ENCODE measurements at regions not wholly inside any gene's neighbourhood (a gene's known extent, or its start where the extent isn't known, plus 50 kb on each side); places are given as distances from the start of the nearest gene placed in this dataset.

DNA sequence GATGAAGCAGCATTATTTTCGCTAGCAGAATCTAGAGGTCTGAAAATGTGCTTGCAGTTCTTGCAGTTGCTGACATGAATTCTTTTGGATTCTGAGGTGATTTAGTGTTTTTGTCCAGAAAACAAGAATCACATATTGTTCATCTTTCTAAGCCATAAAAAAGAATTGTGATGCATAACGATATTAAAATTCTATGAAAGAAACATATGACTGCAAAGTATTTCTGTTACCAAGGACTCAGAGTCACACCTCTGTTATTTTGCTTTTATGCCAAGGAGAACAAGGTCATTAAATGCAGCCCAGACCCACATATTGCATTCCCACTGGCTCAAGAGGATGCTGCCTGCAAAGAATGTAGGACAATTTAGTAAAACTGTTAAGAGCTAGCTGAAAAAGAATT is 299.8 kb upstream of the GPR149 start:
- Histone ChIP-seq H3K9me3 (ENCODE audit: insufficient read depth, low read depth, low read length) (no peaks in the 10 kb centered on the region), H3K79me2 (ENCODE audit: insufficient read depth, low read length) (no peaks in the 10 kb centered on the region), H3K4me3 (ENCODE audit: low read length, poor library complexity, severe bottlenecking) (no peak overlapping the region), H3K4me2 (ENCODE audit: low read depth, low read length, poor library complexity, severe bottlenecking) (no peak overlapping the region), H3K27me3 (ENCODE audit: insufficient read depth, low read length, poor library complexity, severe bottlenecking) (no peaks in the 10 kb centered on the region), H2AFZ (ENCODE audit: low read length) (no peak overlapping the region), H4K20me1 (ENCODE audit: insufficient read depth, low read length, poor library complexity, severe bottlenecking) (no peaks in the 10 kb centered on the region), H3F3A (ENCODE audit: low read depth) (no peaks in the 10 kb centered on the region), H3K4me1 (ENCODE audit: insufficient read depth, low read length, poor library complexity, severe bottlenecking) (no peaks in the 10 kb centered on the region), H3K9me2 (replicated peaks; ENCODE audit: low read depth, low read length) (no peaks in the 10 kb centered on the region), H3K9ac (ENCODE audit: low read depth, low read length, poor library complexity, severe bottlenecking) (no peak overlapping the region), H3K36me3 (ENCODE audit: insufficient read depth, low read length) (no peaks in the 10 kb centered on the region)
- TF ChIP-seq CTCF (conservative IDR thresholded peaks at IDR 0.05; ENCODE audit: low read length) = no peak
- TF ChIP-seq EZH2phosphoT487 (IDR thresholded peaks at IDR 0.05; ENCODE audit: borderline replicate concordance) = no peak

GRCh38 chr3:154728285-154728684 is 298.3 kb upstream of the GPR149 start:
- no peak overlapping the region for H3K4me3 ChIP-seq (ENCODE audit: low read length, poor library complexity, severe bottlenecking)
- TF ChIP-seq CTCF (conservative IDR thresholded peaks at IDR 0.05; ENCODE audit: low read length) (no peak), EZH2phosphoT487 (IDR thresholded peaks at IDR 0.05; ENCODE audit: borderline replicate concordance) (no peak)
- no peaks in the 10 kb centered on the region for H4K20me1 ChIP-seq (ENCODE audit: insufficient read depth, low read length, poor library complexity, severe bottlenecking)
- H3K27me3 ChIP-seq (ENCODE audit: insufficient read depth, low read length, poor library complexity, severe bottlenecking) = no peaks in the 10 kb centered on the region
- H3K79me2 ChIP-seq (ENCODE audit: insufficient read depth, low read length) = no peaks in the 10 kb centered on the region
- H3K9me3 ChIP-seq (ENCODE audit: insufficient read depth, low read depth, low read length) = no peaks in the 10 kb centered on the region
- no peaks in the 10 kb centered on the region for H3K36me3 ChIP-seq (ENCODE audit: insufficient read depth, low read length)
- H3K4me1 ChIP-seq (ENCODE audit: insufficient read depth, low read length, poor library complexity, severe bottlenecking) = no peaks in the 10 kb centered on the region
- no peak overlapping the region for H3K9ac ChIP-seq (ENCODE audit: low read depth, low read length, poor library complexity, severe bottlenecking)
- no peaks in the 10 kb centered on the region for H3F3A ChIP-seq (ENCODE audit: low read depth)
- H2AFZ ChIP-seq (ENCODE audit: low read length) = no peak overlapping the region
- no peaks in the 10 kb centered on the region for H3K9me2 ChIP-seq (replicated peaks; ENCODE audit: low read depth, low read length)
- no peak overlapping the region for H3K4me2 ChIP-seq (ENCODE audit: low read depth, low read length, poor library complexity, severe bottlenecking)

DNA sequence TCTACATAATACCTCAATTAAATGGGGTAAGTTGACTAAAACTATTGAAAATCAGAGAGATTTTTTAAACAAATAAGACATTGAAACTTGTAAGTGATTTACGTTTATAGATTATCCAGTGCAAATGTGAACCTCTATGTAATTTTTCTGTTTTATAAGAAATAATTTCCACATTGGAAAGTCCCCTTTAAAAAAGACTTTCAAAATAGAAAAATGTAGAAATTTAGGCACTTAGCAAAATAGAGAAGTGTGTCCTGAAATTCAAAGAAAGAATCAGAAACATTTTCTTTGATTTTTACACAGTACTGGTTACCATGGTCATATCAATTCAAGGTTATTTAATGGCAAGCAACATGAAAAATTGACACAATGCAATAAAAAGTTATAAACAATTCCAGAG is 290.9 kb upstream of the GPR149 start:
- Histone ChIP-seq H3K9ac (ENCODE audit: low read depth, low read length, poor library complexity, severe bottlenecking) (no peak overlapping the region), H3K79me2 (ENCODE audit: insufficient read depth, low read length) (no peaks in the 10 kb centered on the region), H3K4me2 (ENCODE audit: low read depth, low read length, poor library complexity, severe bottlenecking) (no peak overlapping the region), H3K36me3 (ENCODE audit: insufficient read depth, low read length) (no peaks in the 10 kb centered on the region), H2AFZ (ENCODE audit: low read length) (no peak overlapping the region), H3K27me3 (ENCODE audit: insufficient read depth, low read length, poor library complexity, severe bottlenecking) (no peaks in the 10 kb centered on the region), H3K4me3 (ENCODE audit: low read length, poor library complexity, severe bottlenecking) (no peak overlapping the region), H3K4me1 (ENCODE audit: insufficient read depth, low read length, poor library complexity, severe bottlenecking) (no peaks in the 10 kb centered on the region), H3K9me3 (ENCODE audit: insufficient read depth, low read depth, low read length) (no peaks in the 10 kb centered on the region), H3K9me2 (replicated peaks; ENCODE audit: low read depth, low read length) (no peaks in the 10 kb centered on the region), H4K20me1 (ENCODE audit: insufficient read depth, low read length, poor library complexity, severe bottlenecking) (no peaks in the 10 kb centered on the region), H3F3A (ENCODE audit: low read depth) (no peaks in the 10 kb centered on the region)
- no peak for TF ChIP-seq EZH2phosphoT487 (IDR thresholded peaks at IDR 0.05; ENCODE audit: borderline replicate concordance)
- TF ChIP-seq CTCF (conservative IDR thresholded peaks at IDR 0.05; ENCODE audit: low read length) = no peak
